BJ (cell line): ENCODE measurements at regions not wholly inside any gene's neighbourhood (a gene's known extent, or its start where the extent isn't known, plus 50 kb on each side); places are given as distances from the start of the nearest gene placed in this dataset.

Experiments used
- CTCF ChIA-PET: fragments of 350-600 bp; formaldehyde crosslinking; extraction: SDS; loops from one replicate; lab custom pipeline; 2021; ENCODE audit warnings: antibody characterized with exemption, inconsistent platforms; lab: Yijun Ruan, JAX
- POLR2A ChIA-PET: fragments of 300-600 bp; sonication (Branson Sonifier 250); formaldehyde crosslinking; extraction: SDS; loops from one replicate; lab custom pipeline; 2021; ENCODE audit warnings: antibody characterized with exemption; lab: Charles Lee
- DNase-seq: peaks from one replicate; pipeline ENCODE4 v3.0.0-alpha.2; 2011; ENCODE audit warnings: low read depth
- H3K27me3 ChIP-seq: 2 replicates; pipeline ENCODE4 v1.6.0; 2011; ENCODE audit warnings: low read length; ENCODE audit not compliant: control insufficient read depth, insufficient read depth
- H3K36me3 ChIP-seq: 2 replicates; pipeline ENCODE4 v1.5.1; 2011; ENCODE audit warnings: low read length; ENCODE audit not compliant: control insufficient read depth, insufficient read depth
- H3K4me3 ChIP-seq: 2 replicates; pipeline ENCODE4 v1.5.1; 2011; ENCODE audit warnings: low read depth, mild to moderate bottlenecking, control low read depth, low read length
- CTCF ChIP-seq: IDR thresholded peaks from 2 replicates; pipeline ENCODE4 v1.5.1; 2011; ENCODE audit warnings: low read depth, mild to moderate bottlenecking, control low read depth, inconsistent platforms, low read length, moderate library complexity; ENCODE audit not compliant: insufficient read depth

GRCh38 chr2:150222942-150223341 lies 264.5 kb downstream of the RND3 start:
- ChIA-PET CTCF (interaction anchor here (0.6 kb wide), 1 partner anchor 70 kb away, joined by 3 read pairs; no protein-coding TSS in a partner anchor), POLR2A (no interaction called here)
- H3K27me3 ChIP-seq = no peaks in the 10 kb centered on the region
- no peaks in the 10 kb centered on the region for H3K36me3 ChIP-seq
- no peak for TF ChIP-seq CTCF
- H3K4me3 ChIP-seq = no peak overlapping the region
- no peak for DNase-seq

- ChIA-PET CTCF (interaction anchor here (0.6 kb wide), 1 partner anchor 69 kb away, joined by 3 read pairs; no protein-coding TSS in a partner anchor), POLR2A (no interaction called here)
- TF ChIP-seq CTCF = no peak
- no peak for DNase-seq
- Histone ChIP-seq H3K36me3 (no peaks in the 10 kb centered on the region), H3K4me3 (no peak overlapping the region), H3K27me3 (no peaks in the 10 kb centered on the region)
Measured at GRCh38 chr2:150222379-150222778, 265.1 kb downstream of the RND3 start.

- TF ChIP-seq CTCF = no peak
- ChIA-PET CTCF (no interaction called here), POLR2A (no interaction called here)
- H3K4me3 ChIP-seq = no peak overlapping the region
- DNase-seq = no peak
- no peaks in the 10 kb centered on the region for H3K36me3 ChIP-seq
- H3K27me3 ChIP-seq = no peaks in the 10 kb centered on the region
Measured at GRCh38 chr2:150219861-150220260, 267.6 kb downstream of the RND3 start.

- Histone ChIP-seq H3K4me3 (no peak overlapping the region), H3K36me3 (no peaks in the 10 kb centered on the region), H3K27me3 (no peaks in the 10 kb centered on the region)
- ChIA-PET POLR2A (no interaction called here), CTCF (no interaction called here)
- no peak for DNase-seq
- no peak for TF ChIP-seq CTCF
Measured at GRCh38 chr2:150215041-150215440, 272.4 kb downstream of the RND3 start.

- Histone ChIP-seq H3K4me3 (no peak overlapping the region), H3K27me3 (no peaks in the 10 kb centered on the region), H3K36me3 (no peaks in the 10 kb centered on the region)
- DNase-seq = no peak
- CTCF ChIA-PET = interaction anchor here (0.6 kb wide), 1 partner anchor 525 kb away, joined by 3 read pairs; no protein-coding TSS in a partner anchor
- TF ChIP-seq CTCF = no peak
- POLR2A ChIA-PET = no interaction called here
Measured at GRCh38 chr2:150214626-150215025, 272.8 kb downstream of the RND3 start.
